ENCODE measurements at regions not wholly inside any gene's neighbourhood (a gene's known extent, or its start where the extent isn't known, plus 50 kb on each side); places are given as distances from the start of the nearest gene placed in this dataset.
"Not testable (repeated sequence)": the region's sequence is repeated elsewhere in the genome, so short reads cannot be mapped to it uniquely, and the experiment has no call there.

- H3K27me3 ChIP-seq (ENCODE audit: insufficient read depth, low read length), result no peaks in the 10 kb centered on the region
- no peaks in the 10 kb centered on the region for H3K4me1 ChIP-seq (ENCODE audit: insufficient read depth, low read length)
- no peaks in the 10 kb centered on the region for H3K36me3 ChIP-seq (ENCODE audit: insufficient read depth, low read depth, low read length)
- H3K9me3 ChIP-seq (ENCODE audit: insufficient read depth, low read depth, low read length), result no peaks in the 10 kb centered on the region
- H3K9ac ChIP-seq (ENCODE audit: low read depth, low read length), result no peak overlapping the region
- H3K4me3 ChIP-seq (ENCODE audit: low read length), result no peak overlapping the region
- H3K27ac ChIP-seq (ENCODE audit: low read length), result no peak overlapping the region
Measured at GRCh38 chr3:20528180-20528770, 342.3 kb upstream of the SGO1 start.

- Histone ChIP-seq H3K27ac (ENCODE audit: low read length) (no peak overlapping the region), H3K4me1 (ENCODE audit: insufficient read depth, low read length) (no peaks in the 10 kb centered on the region), H3K27me3 (ENCODE audit: insufficient read depth, low read length) (no peaks in the 10 kb centered on the region), H3K9me3 (ENCODE audit: insufficient read depth, low read depth, low read length) (no peaks in the 10 kb centered on the region), H3K9ac (ENCODE audit: low read depth, low read length) (no peak overlapping the region), H3K36me3 (ENCODE audit: insufficient read depth, low read depth, low read length) (no peaks in the 10 kb centered on the region), H3K4me3 (ENCODE audit: low read length) (no peak overlapping the region)
Measured at GRCh38 chr3:20527368-20527767, 341.4 kb upstream of the SGO1 start.

- Histone ChIP-seq H3K4me3 (ENCODE audit: low read length) (no peak overlapping the region), H3K27me3 (ENCODE audit: insufficient read depth, low read length) (no peaks in the 10 kb centered on the region), H3K4me1 (ENCODE audit: insufficient read depth, low read length) (no peaks in the 10 kb centered on the region), H3K9me3 (ENCODE audit: insufficient read depth, low read depth, low read length) (no peaks in the 10 kb centered on the region), H3K36me3 (ENCODE audit: insufficient read depth, low read depth, low read length) (no peaks in the 10 kb centered on the region), H3K9ac (ENCODE audit: low read depth, low read length) (no peak overlapping the region), H3K27ac (ENCODE audit: low read length) (no peak overlapping the region)
Measured at GRCh38 chr3:20524328-20524727, 338.3 kb upstream of the SGO1 start.

GRCh38 chr3:20523293-20523692 is 337.3 kb upstream of the SGO1 start:
- Histone ChIP-seq H3K4me3 (ENCODE audit: low read length) (no peak overlapping the region), H3K9me3 (ENCODE audit: insufficient read depth, low read depth, low read length) (no peaks in the 10 kb centered on the region), H3K36me3 (ENCODE audit: insufficient read depth, low read depth, low read length) (no peaks in the 10 kb centered on the region), H3K9ac (ENCODE audit: low read depth, low read length) (no peak overlapping the region), H3K27me3 (ENCODE audit: insufficient read depth, low read length) (no peaks in the 10 kb centered on the region), H3K4me1 (ENCODE audit: insufficient read depth, low read length) (no peaks in the 10 kb centered on the region), H3K27ac (ENCODE audit: low read length) (no peak overlapping the region)

- not testable (repeated sequence) for H3K27ac ChIP-seq (ENCODE audit: low read length); H3K4me3 ChIP-seq (ENCODE audit: low read length); H3K27me3 ChIP-seq (ENCODE audit: insufficient read depth, low read length); H3K4me1 ChIP-seq (ENCODE audit: insufficient read depth, low read length); H3K9me3 ChIP-seq (ENCODE audit: insufficient read depth, low read depth, low read length); H3K36me3 ChIP-seq (ENCODE audit: insufficient read depth, low read depth, low read length); H3K9ac ChIP-seq (ENCODE audit: low read depth, low read length)
Measured at GRCh38 chr3:20517316-20517715, 331.3 kb upstream of the SGO1 start.

DNA sequence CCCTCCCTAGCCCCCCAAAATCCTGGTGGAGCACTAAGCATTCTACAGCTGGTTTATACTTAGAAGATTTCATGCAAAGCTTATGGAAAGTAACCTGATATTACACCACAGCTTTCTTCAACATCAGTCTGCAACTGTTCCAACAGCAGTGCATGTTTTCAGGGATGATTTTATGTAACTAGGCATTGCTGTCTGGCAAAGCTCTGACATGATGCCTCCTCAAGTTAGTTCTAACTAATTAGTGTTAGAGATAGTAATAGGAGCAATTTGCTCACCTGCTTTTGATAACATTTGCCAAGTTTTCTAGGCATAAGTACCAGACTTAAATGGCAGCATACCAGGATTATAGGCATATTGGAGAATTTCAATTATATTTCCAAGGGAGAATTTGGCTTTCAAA is 330.3 kb upstream of the SGO1 start:
- no peaks in the 10 kb centered on the region for H3K27me3 ChIP-seq (ENCODE audit: insufficient read depth, low read length)
- no peaks in the 10 kb centered on the region for H3K36me3 ChIP-seq (ENCODE audit: insufficient read depth, low read depth, low read length)
- H3K27ac ChIP-seq (ENCODE audit: low read length), result no peak overlapping the region
- no peaks in the 10 kb centered on the region for H3K4me1 ChIP-seq (ENCODE audit: insufficient read depth, low read length)
- H3K9me3 ChIP-seq (ENCODE audit: insufficient read depth, low read depth, low read length), result no peaks in the 10 kb centered on the region
- no peak overlapping the region for H3K9ac ChIP-seq (ENCODE audit: low read depth, low read length)
- H3K4me3 ChIP-seq (ENCODE audit: low read length), result no peak overlapping the region

- no peaks in the 10 kb centered on the region for H3K9me3 ChIP-seq (ENCODE audit: insufficient read depth, low read depth, low read length)
- H3K9ac ChIP-seq (ENCODE audit: low read depth, low read length), result no peak overlapping the region
- H3K4me3 ChIP-seq (ENCODE audit: low read length), result no peak overlapping the region
- no peaks in the 10 kb centered on the region for H3K4me1 ChIP-seq (ENCODE audit: insufficient read depth, low read length)
- H3K27me3 ChIP-seq (ENCODE audit: insufficient read depth, low read length), result no peaks in the 10 kb centered on the region
- no peak overlapping the region for H3K27ac ChIP-seq (ENCODE audit: low read length)
- H3K36me3 ChIP-seq (ENCODE audit: insufficient read depth, low read depth, low read length), result no peaks in the 10 kb centered on the region
Measured at GRCh38 chr3:20515834-20516233, 329.8 kb upstream of the SGO1 start.

GRCh38 chr3:20511863-20512505 is 326.0 kb upstream of the SGO1 start:
- no peak overlapping the region for H3K4me3 ChIP-seq (ENCODE audit: low read length)
- no peaks in the 10 kb centered on the region for H3K4me1 ChIP-seq (ENCODE audit: insufficient read depth, low read length)
- no peaks in the 10 kb centered on the region for H3K36me3 ChIP-seq (ENCODE audit: insufficient read depth, low read depth, low read length)
- no peak overlapping the region for H3K9ac ChIP-seq (ENCODE audit: low read depth, low read length)
- H3K9me3 ChIP-seq (ENCODE audit: insufficient read depth, low read depth, low read length), result no peaks in the 10 kb centered on the region
- no peak overlapping the region for H3K27ac ChIP-seq (ENCODE audit: low read length)
- H3K27me3 ChIP-seq (ENCODE audit: insufficient read depth, low read length), result no peaks in the 10 kb centered on the region

GRCh38 chr3:20510396-20510795 is 324.4 kb upstream of the SGO1 start:
- no peak overlapping the region for H3K4me3 ChIP-seq (ENCODE audit: low read length)
- no peaks in the 10 kb centered on the region for H3K4me1 ChIP-seq (ENCODE audit: insufficient read depth, low read length)
- no peaks in the 10 kb centered on the region for H3K27me3 ChIP-seq (ENCODE audit: insufficient read depth, low read length)
- no peaks in the 10 kb centered on the region for H3K36me3 ChIP-seq (ENCODE audit: insufficient read depth, low read depth, low read length)
- H3K27ac ChIP-seq (ENCODE audit: low read length), result no peak overlapping the region
- H3K9me3 ChIP-seq (ENCODE audit: insufficient read depth, low read depth, low read length), result no peaks in the 10 kb centered on the region
- H3K9ac ChIP-seq (ENCODE audit: low read depth, low read length), result no peak overlapping the region

- no peaks in the 10 kb centered on the region for H3K4me1 ChIP-seq (ENCODE audit: insufficient read depth, low read length)
Measured at GRCh38 chr3:20503394-20504082, 317.5 kb upstream of the SGO1 start.

DNA sequence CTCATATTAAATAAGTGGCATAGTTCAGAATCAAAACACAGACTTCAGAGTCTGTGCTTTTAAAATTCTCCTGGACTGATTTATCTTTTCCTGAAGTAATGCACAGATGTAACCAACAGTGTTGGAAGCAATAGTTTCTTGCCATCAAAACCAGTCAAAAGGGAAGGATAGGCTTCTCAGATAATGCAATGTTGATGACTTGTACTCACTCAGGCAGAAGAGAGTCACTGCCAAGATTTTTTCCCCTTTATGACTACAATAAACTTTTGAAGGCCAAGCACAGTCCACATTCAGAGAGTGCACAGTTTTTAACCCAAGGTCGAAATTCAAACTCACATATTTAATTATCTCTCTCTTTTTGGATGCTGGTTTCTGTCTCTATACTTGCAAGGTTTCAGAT is 305.0 kb upstream of the SGO1 start:
- Histone ChIP-seq H3K36me3 (ENCODE audit: insufficient read depth, low read depth, low read length) (no peaks in the 10 kb centered on the region), H3K4me1 (ENCODE audit: insufficient read depth, low read length) (no peaks in the 10 kb centered on the region), H3K4me3 (ENCODE audit: low read length) (no peak overlapping the region), H3K9me3 (ENCODE audit: insufficient read depth, low read depth, low read length) (no peaks in the 10 kb centered on the region), H3K9ac (ENCODE audit: low read depth, low read length) (no peak overlapping the region), H3K27ac (ENCODE audit: low read length) (no peak overlapping the region), H3K27me3 (ENCODE audit: insufficient read depth, low read length) (no peaks in the 10 kb centered on the region)

More at GRCh38 chr3:20503394-20504082, 317.5 kb upstream of the SGO1 start:
- Histone ChIP-seq H3K36me3 (ENCODE audit: insufficient read depth, low read depth, low read length) (no peaks in the 10 kb centered on the region), H3K27ac (ENCODE audit: low read length) (no peak overlapping the region), H3K27me3 (ENCODE audit: insufficient read depth, low read length) (no peaks in the 10 kb centered on the region), H3K9me3 (ENCODE audit: insufficient read depth, low read depth, low read length) (no peaks in the 10 kb centered on the region), H3K4me3 (ENCODE audit: low read length) (no peak overlapping the region), H3K9ac (ENCODE audit: low read depth, low read length) (no peak overlapping the region)

DNA sequence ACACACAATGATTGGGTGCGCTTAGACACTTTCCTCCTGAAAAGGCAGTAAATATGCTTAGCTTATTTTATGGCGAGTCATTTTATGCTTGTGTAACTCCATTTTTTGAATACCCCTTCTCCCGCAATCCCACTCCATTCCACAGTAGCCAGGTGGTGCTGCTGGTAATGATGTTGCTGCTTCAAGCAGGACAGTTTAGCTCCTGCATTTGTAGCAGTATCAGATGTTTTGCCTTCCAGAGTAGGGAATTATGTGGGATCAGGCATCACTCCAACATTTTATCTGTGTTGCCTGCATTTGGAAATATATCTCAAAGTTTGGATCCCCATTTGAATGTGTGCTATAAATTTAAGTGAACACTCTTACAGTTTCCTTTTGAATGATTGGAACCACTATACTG is 302.1 kb upstream of the SGO1 start:
- H3K4me1 ChIP-seq (ENCODE audit: insufficient read depth, low read length), result no peaks in the 10 kb centered on the region
- H3K9ac ChIP-seq (ENCODE audit: low read depth, low read length), result no peak overlapping the region
- H3K36me3 ChIP-seq (ENCODE audit: insufficient read depth, low read depth, low read length), result no peaks in the 10 kb centered on the region
- H3K27me3 ChIP-seq (ENCODE audit: insufficient read depth, low read length), result no peaks in the 10 kb centered on the region
- no peak overlapping the region for H3K27ac ChIP-seq (ENCODE audit: low read length)
- H3K9me3 ChIP-seq (ENCODE audit: insufficient read depth, low read depth, low read length), result peaks cover 6% of the 10 kb centered on the region; the same call in 1 of the 2 replicates
- no peak overlapping the region for H3K4me3 ChIP-seq (ENCODE audit: low read length)

All from iPS-20b (cell line).